ENCODE measurements at regions not wholly inside any gene's neighbourhood (a gene's known extent, or its start where the extent isn't known, plus 50 kb on each side); places are given as distances from the start of the nearest gene placed in this dataset.

DNA sequence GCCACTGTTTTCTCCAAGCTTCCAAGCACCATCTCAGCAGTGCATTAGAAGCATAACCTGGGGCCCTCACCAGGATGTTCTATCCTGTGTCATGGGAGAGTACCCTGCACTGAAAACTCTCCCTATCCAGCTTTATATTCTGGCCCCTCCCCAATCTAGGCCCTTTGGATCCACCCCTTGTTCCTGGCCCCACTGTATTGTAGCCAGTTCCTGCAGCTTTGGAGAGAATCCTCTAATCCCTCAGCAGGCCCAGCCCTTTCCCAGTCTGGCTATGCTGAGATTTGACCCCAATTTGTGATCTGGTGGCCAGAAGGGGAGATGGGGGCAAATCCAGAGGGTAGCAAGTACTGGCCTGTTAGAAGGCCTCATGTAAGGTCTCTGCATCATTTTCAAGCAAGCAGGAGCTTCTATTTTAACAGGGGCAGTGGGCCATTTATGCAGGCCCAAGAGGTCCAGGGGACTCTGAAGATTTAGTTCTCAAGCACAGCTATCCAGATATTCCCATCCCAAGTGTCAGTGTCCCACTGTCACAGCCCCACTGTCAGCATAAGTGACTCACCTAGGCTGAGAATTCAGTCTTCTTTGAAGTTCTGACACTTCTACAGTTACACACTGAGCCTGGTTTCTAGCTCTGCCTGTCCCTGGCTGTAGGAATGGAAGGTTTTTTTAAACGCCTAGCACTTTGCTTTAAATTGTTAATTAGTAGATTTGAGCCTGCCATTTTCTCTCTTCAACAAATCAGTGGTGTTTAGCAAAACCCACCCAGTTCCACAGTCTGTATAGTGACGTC, 589.5 kb upstream of the CADM1 start:
- Histone ChIP-seq H3F3A (ENCODE audit: control insufficient read depth, insufficient read depth) (no peaks in the 10 kb centered on the region), H3K36me3 (ENCODE audit: control insufficient read depth, low read length) (no peaks in the 10 kb centered on the region), H3K9me2 (replicated peaks; ENCODE audit: control insufficient read depth, low read length) (no peaks in the 10 kb centered on the region), H3K4me3 (ENCODE audit: low read length) (no peak overlapping the region), H3K27ac (ENCODE audit: low read depth, low read length) (no peak overlapping the region), H3K27me3 (ENCODE audit: control insufficient read depth, low read length) (0 out of 2 replicates have a peak, but pooled peaks cover 8% of the 10 kb centered on the region), H3K4me1 (ENCODE audit: control insufficient read depth, low read length) (no peaks in the 10 kb centered on the region), H4K20me1 (ENCODE audit: control insufficient read depth, insufficient read depth, low read depth, low read length) (no peaks in the 10 kb centered on the region), H3K4me2 (ENCODE audit: low read length) (no peak overlapping the region), H3K9me3 (ENCODE audit: control insufficient read depth, insufficient read depth, low read length) (no peaks in the 10 kb centered on the region), H3K79me2 (ENCODE audit: control insufficient read depth, low read length) (no peaks in the 10 kb centered on the region)
- TF ChIP-seq, protein P1, sequence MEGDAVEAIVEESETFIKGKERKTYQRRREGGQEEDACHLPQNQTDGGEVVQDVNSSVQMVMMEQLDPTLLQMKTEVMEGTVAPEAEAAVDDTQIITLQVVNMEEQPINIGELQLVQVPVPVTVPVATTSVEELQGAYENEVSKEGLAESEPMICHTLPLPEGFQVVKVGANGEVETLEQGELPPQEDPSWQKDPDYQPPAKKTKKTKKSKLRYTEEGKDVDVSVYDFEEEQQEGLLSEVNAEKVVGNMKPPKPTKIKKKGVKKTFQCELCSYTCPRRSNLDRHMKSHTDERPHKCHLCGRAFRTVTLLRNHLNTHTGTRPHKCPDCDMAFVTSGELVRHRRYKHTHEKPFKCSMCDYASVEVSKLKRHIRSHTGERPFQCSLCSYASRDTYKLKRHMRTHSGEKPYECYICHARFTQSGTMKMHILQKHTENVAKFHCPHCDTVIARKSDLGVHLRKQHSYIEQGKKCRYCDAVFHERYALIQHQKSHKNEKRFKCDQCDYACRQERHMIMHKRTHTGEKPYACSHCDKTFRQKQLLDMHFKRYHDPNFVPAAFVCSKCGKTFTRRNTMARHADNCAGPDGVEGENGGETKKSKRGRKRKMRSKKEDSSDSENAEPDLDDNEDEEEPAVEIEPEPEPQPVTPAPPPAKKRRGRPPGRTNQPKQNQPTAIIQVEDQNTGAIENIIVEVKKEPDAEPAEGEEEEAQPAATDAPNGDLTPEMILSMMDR (IDR thresholded peaks at IDR 0.05; ENCODE audit: low read depth, low read length, poor library complexity, severe bottlenecking): no peak
- TF ChIP-seq EZH2phosphoT487 (IDR thresholded peaks at IDR 0.05; ENCODE audit: borderline replicate concordance, low read length): no peak

DNA sequence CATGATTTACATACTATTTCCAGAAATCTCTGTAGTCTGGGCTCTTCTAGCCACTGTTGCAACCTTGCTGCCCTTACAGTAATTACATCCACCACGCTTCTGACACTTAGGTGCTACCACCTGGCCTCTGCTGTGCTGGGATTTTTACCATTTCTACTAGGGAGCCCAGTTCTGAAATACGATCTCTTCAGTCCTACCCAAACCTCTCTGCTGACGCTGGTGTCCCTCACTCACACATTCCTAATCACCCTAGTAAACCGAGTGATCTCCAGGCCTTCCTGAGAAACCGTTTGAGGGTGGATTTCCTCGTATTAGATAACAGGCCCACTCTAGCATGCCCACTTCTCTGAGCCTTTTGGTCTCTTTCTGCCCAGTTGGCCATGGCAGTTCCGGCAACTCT, 588.9 kb upstream of the CADM1 start:
- TF ChIP-seq EZH2phosphoT487 (IDR thresholded peaks at IDR 0.05; ENCODE audit: borderline replicate concordance, low read length): no peak
- TF ChIP-seq, protein P1 (IDR thresholded peaks at IDR 0.05; ENCODE audit: low read depth, low read length, poor library complexity, severe bottlenecking): no peak

GRCh38 chr11:116086426-116086825, 582.2 kb upstream of the CADM1 start:
- Histone ChIP-seq H3K36me3 (ENCODE audit: control insufficient read depth, low read length) (no peaks in the 10 kb centered on the region), H3K27ac (ENCODE audit: low read depth, low read length) (no peak overlapping the region), H3K9me2 (replicated peaks; ENCODE audit: control insufficient read depth, low read length) (no peaks in the 10 kb centered on the region), H3K4me1 (ENCODE audit: control insufficient read depth, low read length) (no peaks in the 10 kb centered on the region), H3F3A (ENCODE audit: control insufficient read depth, insufficient read depth) (no peaks in the 10 kb centered on the region), H3K4me2 (ENCODE audit: low read length) (no peak overlapping the region), H3K4me3 (ENCODE audit: low read length) (no peak overlapping the region), H3K27me3 (ENCODE audit: control insufficient read depth, low read length) (no peaks in the 10 kb centered on the region), H4K20me1 (ENCODE audit: control insufficient read depth, insufficient read depth, low read depth, low read length) (no peaks in the 10 kb centered on the region), H3K79me2 (ENCODE audit: control insufficient read depth, low read length) (no peaks in the 10 kb centered on the region), H3K9me3 (ENCODE audit: control insufficient read depth, insufficient read depth, low read length) (no peaks in the 10 kb centered on the region)
- TF ChIP-seq, protein P1 (IDR thresholded peaks at IDR 0.05; ENCODE audit: low read depth, low read length, poor library complexity, severe bottlenecking): no peak
- TF ChIP-seq EZH2phosphoT487 (IDR thresholded peaks at IDR 0.05; ENCODE audit: borderline replicate concordance, low read length): no peak

More for the DNA sequence above, 588.9 kb upstream of the CADM1 start:
- Histone ChIP-seq H3K79me2 (ENCODE audit: control insufficient read depth, low read length) (no peaks in the 10 kb centered on the region), H3K27ac (ENCODE audit: low read depth, low read length) (no peak overlapping the region), H3K27me3 (ENCODE audit: control insufficient read depth, low read length) (0 out of 2 replicates have a peak, but pooled peaks cover 8% of the 10 kb centered on the region), H3K4me2 (ENCODE audit: low read length) (no peak overlapping the region), H3K4me3 (ENCODE audit: low read length) (no peak overlapping the region), H3F3A (ENCODE audit: control insufficient read depth, insufficient read depth) (no peaks in the 10 kb centered on the region), H3K9me3 (ENCODE audit: control insufficient read depth, insufficient read depth, low read length) (no peaks in the 10 kb centered on the region), H4K20me1 (ENCODE audit: control insufficient read depth, insufficient read depth, low read depth, low read length) (no peaks in the 10 kb centered on the region), H3K36me3 (ENCODE audit: control insufficient read depth, low read length) (no peaks in the 10 kb centered on the region), H3K4me1 (ENCODE audit: control insufficient read depth, low read length) (no peaks in the 10 kb centered on the region), H3K9me2 (replicated peaks; ENCODE audit: control insufficient read depth, low read length) (no peaks in the 10 kb centered on the region)

Measured in DOHH2 (cell line).